Stimulated activated CD8-positive, alpha-beta memory T cell treated with anti-CD3 and anti-CD28 coated beads, Interleukin-4, amount 100 ng/mL, for 1 hour (primary cell): ENCODE measurements at regions not wholly inside any gene's neighbourhood (a gene's known extent, or its start where the extent isn't known, plus 50 kb on each side); places are given as distances from the start of the nearest gene placed in this dataset.
A peak's percentile ranks its signal among the peaks of the same experiment; 100 is the strongest.
"Not testable (repeated sequence)": the region's sequence is repeated elsewhere in the genome, so short reads cannot be mapped to it uniquely, and the experiment has no call there.

Source experiments
- DNase-seq, 2 donors: peaks; one replicate each; pipeline ENCODE4 v3.0.0-alpha.2; 2020; ENCODE audit warnings: low read depth in 2 of 2, low spot score in 1 of 2

- DNase-seq = not testable (repeated sequence)
Measured at GRCh38 chr4:3926271-3926670, 160.1 kb downstream of the ADRA2C start.

GRCh38 chr4:3926969-3927755 is 161.0 kb downstream of the ADRA2C start:
- not testable (repeated sequence) for DNase-seq

GRCh38 chr4:3929431-3929830 is 163.2 kb downstream of the ADRA2C start:
- DNase-seq = not testable (repeated sequence)

GRCh38 chr4:3932734-3933133 is 166.5 kb downstream of the ADRA2C start:
- DNase-seq = not testable (repeated sequence)

GRCh38 chr4:3935406-3935805 is 169.2 kb downstream of the ADRA2C start:
- not testable (repeated sequence) for DNase-seq

GRCh38 chr4:3936184-3936583 is 170.0 kb downstream of the ADRA2C start:
- no peak for DNase-seq

GRCh38 chr4:3937849-3938562 is 171.8 kb downstream of the ADRA2C start:
- DNase-seq = not testable (repeated sequence)

- DNase-seq = not testable (repeated sequence)
Measured at GRCh38 chr4:3938676-3939075, 172.5 kb downstream of the ADRA2C start.

- not testable (repeated sequence) for DNase-seq
Measured at GRCh38 chr4:3939954-3940591, 173.9 kb downstream of the ADRA2C start.

- DNase-seq = not testable (repeated sequence)
Measured at GRCh38 chr4:3941735-3942522, 175.7 kb downstream of the ADRA2C start.

GRCh38 chr4:3942569-3942971 is 176.4 kb downstream of the ADRA2C start:
- DNase-seq = peak in 1 of 2 donors; percentile 29

- not testable (repeated sequence) for DNase-seq
Measured at GRCh38 chr4:3943051-3943450, 176.9 kb downstream of the ADRA2C start.

- no peak for DNase-seq
Measured at GRCh38 chr4:3945511-3946290, 179.5 kb downstream of the ADRA2C start.

GRCh38 chr4:3946553-3946952 is 180.4 kb downstream of the ADRA2C start:
- not testable (repeated sequence) for DNase-seq

- not testable (repeated sequence) for DNase-seq
Measured at GRCh38 chr4:3947761-3948160, 181.6 kb downstream of the ADRA2C start.

GRCh38 chr4:3948210-3948609 is 182.0 kb downstream of the ADRA2C start:
- not testable (repeated sequence) for DNase-seq

GRCh38 chr4:3949916-3950315 is 183.7 kb downstream of the ADRA2C start:
- not testable (repeated sequence) for DNase-seq

- DNase-seq = not testable (repeated sequence)
Measured at GRCh38 chr4:3952443-3953139, 186.4 kb downstream of the ADRA2C start.

GRCh38 chr4:3953140-3953489 is 186.9 kb downstream of the ADRA2C start:
- not testable (repeated sequence) for DNase-seq
